22Rv1 (cell line): ENCODE measurements at regions not wholly inside any gene's neighbourhood (a gene's known extent, or its start where the extent isn't known, plus 50 kb on each side); places are given as distances from the start of the nearest gene placed in this dataset.

Source experiments
- H3K27ac ChIP-seq: fragments of 450-650 bp; 2 replicates; pipeline ENCODE4 v1.5.1; 2017
- ZFX ChIP-seq: fragments of 450-650 bp; IDR thresholded peaks from 2 replicates; pipeline ENCODE4 v1.6.1; 2017; ENCODE audit warnings: antibody characterized with exemption, borderline replicate concordance
- TF ChIP-seq, protein P1 (sequence below): fragments of 450-650 bp; IDR thresholded peaks from 2 replicates; pipeline ENCODE4 v1.5.1; 2017; ENCODE audit warnings: mild to moderate bottlenecking

DNA sequence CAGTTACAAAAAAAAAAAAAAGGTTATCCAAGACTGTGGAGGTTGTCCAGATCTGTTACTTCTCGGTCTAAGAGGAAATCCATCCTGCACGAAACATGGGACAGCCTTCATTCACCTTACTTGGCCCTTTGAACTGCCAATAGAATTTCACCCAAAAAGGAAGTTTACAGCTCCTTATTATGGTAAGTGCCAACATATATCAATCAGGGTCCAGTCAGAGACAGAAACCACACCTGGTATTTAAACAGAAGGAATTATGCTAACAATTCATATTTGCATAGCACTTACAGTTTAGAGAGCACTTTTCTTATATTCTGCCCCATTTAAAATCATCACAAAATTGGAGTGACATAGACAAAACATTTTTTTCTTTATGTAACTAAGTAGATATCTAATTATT is 93.6 kb upstream of the PTPN3 start:
- TF ChIP-seq, protein P1, sequence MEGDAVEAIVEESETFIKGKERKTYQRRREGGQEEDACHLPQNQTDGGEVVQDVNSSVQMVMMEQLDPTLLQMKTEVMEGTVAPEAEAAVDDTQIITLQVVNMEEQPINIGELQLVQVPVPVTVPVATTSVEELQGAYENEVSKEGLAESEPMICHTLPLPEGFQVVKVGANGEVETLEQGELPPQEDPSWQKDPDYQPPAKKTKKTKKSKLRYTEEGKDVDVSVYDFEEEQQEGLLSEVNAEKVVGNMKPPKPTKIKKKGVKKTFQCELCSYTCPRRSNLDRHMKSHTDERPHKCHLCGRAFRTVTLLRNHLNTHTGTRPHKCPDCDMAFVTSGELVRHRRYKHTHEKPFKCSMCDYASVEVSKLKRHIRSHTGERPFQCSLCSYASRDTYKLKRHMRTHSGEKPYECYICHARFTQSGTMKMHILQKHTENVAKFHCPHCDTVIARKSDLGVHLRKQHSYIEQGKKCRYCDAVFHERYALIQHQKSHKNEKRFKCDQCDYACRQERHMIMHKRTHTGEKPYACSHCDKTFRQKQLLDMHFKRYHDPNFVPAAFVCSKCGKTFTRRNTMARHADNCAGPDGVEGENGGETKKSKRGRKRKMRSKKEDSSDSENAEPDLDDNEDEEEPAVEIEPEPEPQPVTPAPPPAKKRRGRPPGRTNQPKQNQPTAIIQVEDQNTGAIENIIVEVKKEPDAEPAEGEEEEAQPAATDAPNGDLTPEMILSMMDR, result no peak
- no peak for TF ChIP-seq ZFX
- H3K27ac ChIP-seq, result no peak overlapping the region

DNA sequence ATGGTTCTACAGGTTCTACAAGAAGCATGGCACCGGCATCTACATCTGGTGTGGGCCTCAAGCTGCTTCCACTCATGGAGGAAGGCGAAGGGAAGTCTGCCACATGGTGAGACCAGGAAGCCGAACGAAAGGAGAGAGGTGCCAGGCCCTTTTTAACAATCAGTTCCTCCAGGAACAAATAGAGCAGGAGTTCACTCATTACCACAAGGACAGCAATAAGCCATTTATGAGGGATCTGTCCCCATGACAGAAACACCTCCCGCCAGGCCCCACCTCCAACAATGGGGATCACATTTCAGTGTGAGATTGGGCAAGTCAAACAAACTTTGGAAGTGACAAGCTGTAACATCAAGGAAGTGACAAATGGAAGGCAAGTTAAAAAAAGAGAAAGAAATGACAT is 95.5 kb upstream of the PTPN3 start:
- TF ChIP-seq, protein P1, result no peak
- H3K27ac ChIP-seq, result no peak overlapping the region

- no peak for TF ChIP-seq ZFX
- TF ChIP-seq, protein P1, result no peak
- H3K27ac ChIP-seq, result no peak overlapping the region
Measured at GRCh38 chr9:109597496-109597895, 99.4 kb upstream of the PTPN3 start.

DNA sequence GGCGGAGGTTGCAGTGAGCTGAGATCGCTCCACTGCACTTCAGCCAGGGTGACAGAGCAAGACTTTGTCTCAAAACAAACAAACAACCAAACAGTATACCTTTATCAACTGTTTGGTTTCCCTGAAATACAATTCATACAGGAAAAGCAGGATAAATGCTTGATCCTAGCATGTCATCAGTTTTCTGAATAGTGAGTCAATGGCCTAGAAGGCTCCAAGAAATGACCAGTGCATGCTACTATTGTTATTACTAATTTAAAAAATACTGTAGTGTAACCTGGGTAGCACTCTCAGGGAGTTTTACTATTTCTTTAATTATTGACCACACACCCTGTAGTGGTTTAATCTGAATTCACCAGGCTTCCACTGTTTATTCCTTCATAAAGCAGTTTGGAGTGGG is 101.0 kb upstream of the PTPN3 start:
- no peak overlapping the region for H3K27ac ChIP-seq
- TF ChIP-seq, protein P1, result no peak
- TF ChIP-seq ZFX, result no peak

DNA sequence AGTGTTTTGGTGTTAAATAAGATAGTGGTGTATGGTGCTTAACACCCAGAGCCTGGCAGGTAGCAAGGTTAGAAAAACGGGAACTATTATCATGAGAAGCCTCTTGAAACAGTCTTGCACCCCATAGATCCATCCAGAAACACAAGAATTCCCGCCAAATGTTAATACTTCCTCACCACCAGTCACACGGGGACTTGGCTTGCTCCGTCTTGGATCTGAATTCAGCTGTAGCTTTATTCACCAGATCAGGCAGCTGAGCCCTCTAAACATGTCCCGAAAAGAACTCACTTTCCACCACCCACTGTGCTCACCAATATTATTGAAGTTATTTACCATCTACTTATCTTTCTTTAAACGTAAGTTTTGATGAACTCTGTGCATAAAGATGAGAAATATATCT is 101.6 kb upstream of the PTPN3 start:
- no peak for TF ChIP-seq ZFX
- TF ChIP-seq, protein P1, result no peak

GRCh38 chr9:109600142-109600541 is 102.0 kb upstream of the PTPN3 start:
- no peak for TF ChIP-seq ZFX
- TF ChIP-seq, protein P1, result no peak
- no peak overlapping the region for H3K27ac ChIP-seq

More for the DNA sequence above, 101.6 kb upstream of the PTPN3 start:
- no peak overlapping the region for H3K27ac ChIP-seq

DNA sequence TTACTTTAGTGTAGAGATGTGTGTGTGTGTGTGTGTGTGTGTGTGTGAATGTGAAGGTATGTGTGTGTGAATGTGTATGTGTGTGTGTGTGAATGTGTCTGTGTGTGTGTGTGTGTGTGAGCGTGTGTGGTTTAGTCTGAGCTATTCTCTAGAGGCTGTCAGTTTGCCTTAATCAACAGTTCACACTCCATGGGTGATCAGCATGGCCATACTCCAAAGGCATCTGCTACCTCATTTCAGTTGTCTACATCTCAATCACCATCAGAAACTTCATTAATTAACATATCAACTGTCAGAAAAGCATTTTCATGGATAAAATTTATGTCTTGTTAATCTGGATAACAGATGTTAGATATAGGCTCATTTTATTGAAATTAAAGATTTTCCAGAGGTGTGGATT is 103.1 kb upstream of the PTPN3 start:
- no peak overlapping the region for H3K27ac ChIP-seq
- TF ChIP-seq ZFX, result no peak
- TF ChIP-seq, protein P1, result no peak
